ENCODE measurements at regions not wholly inside any gene's neighbourhood (a gene's known extent, or its start where the extent isn't known, plus 50 kb on each side); places are given as distances from the start of the nearest gene placed in this dataset.

GRCh38 chr4:124032035-124032434 lies 635.4 kb downstream of the SPRY1 start:
- no peak for TF ChIP-seq CTCF (IDR thresholded peaks at IDR 0.05)
- no peak for TF ChIP-seq POLR2AphosphoS5 (IDR thresholded peaks at IDR 0.05)
- TF ChIP-seq POLR2A (IDR thresholded peaks at IDR 0.05), result no peak

All from suprapubic skin (tissue), 4 donors.